Mammary epithelial cell (primary cell): ENCODE measurements at regions not wholly inside any gene's neighbourhood (a gene's known extent, or its start where the extent isn't known, plus 50 kb on each side); places are given as distances from the start of the nearest gene placed in this dataset.

Source experiments
- EZH2 ChIP-seq: IDR thresholded peaks from 2 replicates; pipeline ENCODE4 v1.6.1; 2012; ENCODE audit warnings: low read length, inconsistent platforms, borderline replicate concordance
- TF ChIP-seq, protein P1 (sequence below), 2 donors: IDR thresholded peaks in 1 of 2; conservative IDR thresholded peaks in 1 of 2; 2 replicates each; pipeline ENCODE4 v1.5.1; 2011 to 2012; ENCODE audit warnings: inconsistent platforms in 2 of 2, low read length in 2 of 2, mild to moderate bottlenecking in 2 of 2, control low read depth in 1 of 2, low read depth in 1 of 2; ENCODE audit not compliant: insufficient read depth in 1 of 2; ENCODE audit errors: extremely low read depth in 1 of 2

DNA sequence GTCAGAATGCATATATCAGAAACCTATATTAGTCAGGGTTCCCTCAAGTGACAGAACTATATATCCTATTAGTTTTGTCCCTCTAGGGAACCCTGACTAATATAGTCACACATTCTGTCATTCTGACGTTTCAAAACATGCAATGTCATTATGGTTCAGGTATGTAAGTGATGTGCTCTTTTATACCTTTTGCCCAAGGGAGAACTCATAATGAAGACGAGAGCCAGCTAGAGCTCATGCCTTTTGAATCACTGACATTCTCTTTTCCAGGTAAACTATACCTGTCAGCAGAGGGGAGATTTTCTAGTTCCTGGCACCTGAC is 576.7 kb downstream of the LRRC70 start:
- TF ChIP-seq, protein P1, sequence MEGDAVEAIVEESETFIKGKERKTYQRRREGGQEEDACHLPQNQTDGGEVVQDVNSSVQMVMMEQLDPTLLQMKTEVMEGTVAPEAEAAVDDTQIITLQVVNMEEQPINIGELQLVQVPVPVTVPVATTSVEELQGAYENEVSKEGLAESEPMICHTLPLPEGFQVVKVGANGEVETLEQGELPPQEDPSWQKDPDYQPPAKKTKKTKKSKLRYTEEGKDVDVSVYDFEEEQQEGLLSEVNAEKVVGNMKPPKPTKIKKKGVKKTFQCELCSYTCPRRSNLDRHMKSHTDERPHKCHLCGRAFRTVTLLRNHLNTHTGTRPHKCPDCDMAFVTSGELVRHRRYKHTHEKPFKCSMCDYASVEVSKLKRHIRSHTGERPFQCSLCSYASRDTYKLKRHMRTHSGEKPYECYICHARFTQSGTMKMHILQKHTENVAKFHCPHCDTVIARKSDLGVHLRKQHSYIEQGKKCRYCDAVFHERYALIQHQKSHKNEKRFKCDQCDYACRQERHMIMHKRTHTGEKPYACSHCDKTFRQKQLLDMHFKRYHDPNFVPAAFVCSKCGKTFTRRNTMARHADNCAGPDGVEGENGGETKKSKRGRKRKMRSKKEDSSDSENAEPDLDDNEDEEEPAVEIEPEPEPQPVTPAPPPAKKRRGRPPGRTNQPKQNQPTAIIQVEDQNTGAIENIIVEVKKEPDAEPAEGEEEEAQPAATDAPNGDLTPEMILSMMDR (conservative IDR thresholded peaks at IDR 0.05 in 1 of 2, IDR thresholded peaks at IDR 0.05 in 1 of 2; ENCODE audit: extremely low read depth in 1 of 2, insufficient read depth in 1 of 2, low read depth in 1 of 2, low read length in 2 of 2) = no peak
- TF ChIP-seq EZH2 = no peak
